Kidney tubule cell (primary cell): ENCODE measurements at regions not wholly inside any gene's neighbourhood (a gene's known extent, or its start where the extent isn't known, plus 50 kb on each side); places are given as distances from the start of the nearest gene placed in this dataset.

Experiments
- DNase-seq: peaks from one replicate; pipeline ENCODE4 v3.0.0-alpha.2; 2018; ENCODE audit warnings: low spot score

GRCh38 chr2:116319935-116320334, 1494.6 kb upstream of the DDX18 start:
- no peak for DNase-seq

GRCh38 chr2:116329280-116329679, 1485.2 kb upstream of the DDX18 start:
- DNase-seq, result no peak

GRCh38 chr2:116340690-116341089, 1473.8 kb upstream of the DDX18 start:
- no peak for DNase-seq

GRCh38 chr2:116366212-116366611, 1448.3 kb upstream of the DDX18 start:
- no peak for DNase-seq

GRCh38 chr2:116378786-116379185, 1435.7 kb upstream of the DDX18 start:
- DNase-seq, result no peak

- no peak for DNase-seq
Measured at GRCh38 chr2:116411211-116411610, 1403.3 kb upstream of the DDX18 start.

- no peak for DNase-seq
Measured at GRCh38 chr2:116413659-116414058, 1400.8 kb upstream of the DDX18 start.

- no peak for DNase-seq
Measured at GRCh38 chr2:116416731-116417377, 1397.6 kb upstream of the DDX18 start.

- DNase-seq, result no peak
Measured at GRCh38 chr2:116435648-116436047, 1378.8 kb upstream of the DDX18 start.

- DNase-seq, result no peak
Measured at GRCh38 chr2:116440104-116440653, 1374.3 kb upstream of the DDX18 start.

- DNase-seq, result no peak
Measured at GRCh38 chr2:116442418-116442817, 1372.1 kb upstream of the DDX18 start.

GRCh38 chr2:116444256-116444872, 1370.1 kb upstream of the DDX18 start:
- no peak for DNase-seq

- DNase-seq, result no peak
Measured at GRCh38 chr2:116450990-116451389, 1363.5 kb upstream of the DDX18 start.

GRCh38 chr2:116452651-116453050, 1361.8 kb upstream of the DDX18 start:
- no peak for DNase-seq

- no peak for DNase-seq
Measured at GRCh38 chr2:116456429-116456828, 1358.1 kb upstream of the DDX18 start.

- DNase-seq, result no peak
Measured at GRCh38 chr2:116467243-116467642, 1347.2 kb upstream of the DDX18 start.

GRCh38 chr2:116477229-116477628, 1337.3 kb upstream of the DDX18 start:
- DNase-seq, result no peak

- no peak for DNase-seq
Measured at GRCh38 chr2:116487336-116487735, 1327.2 kb upstream of the DDX18 start.

- DNase-seq, result no peak
Measured at GRCh38 chr2:116489292-116489691, 1325.2 kb upstream of the DDX18 start.

- DNase-seq, result no peak
Measured at GRCh38 chr2:116489944-116490343, 1324.5 kb upstream of the DDX18 start.

- peak; percentile 5 for DNase-seq
Measured at GRCh38 chr2:116490511-116491145, 1323.9 kb upstream of the DDX18 start.

GRCh38 chr2:116491292-116491691, 1323.2 kb upstream of the DDX18 start:
- no peak for DNase-seq

- no peak for DNase-seq
Measured at GRCh38 chr2:116499389-116499788, 1315.1 kb upstream of the DDX18 start.
